ENCODE measurements at regions not wholly inside any gene's neighbourhood (a gene's known extent, or its start where the extent isn't known, plus 50 kb on each side); places are given as distances from the start of the nearest gene placed in this dataset.

DNA sequence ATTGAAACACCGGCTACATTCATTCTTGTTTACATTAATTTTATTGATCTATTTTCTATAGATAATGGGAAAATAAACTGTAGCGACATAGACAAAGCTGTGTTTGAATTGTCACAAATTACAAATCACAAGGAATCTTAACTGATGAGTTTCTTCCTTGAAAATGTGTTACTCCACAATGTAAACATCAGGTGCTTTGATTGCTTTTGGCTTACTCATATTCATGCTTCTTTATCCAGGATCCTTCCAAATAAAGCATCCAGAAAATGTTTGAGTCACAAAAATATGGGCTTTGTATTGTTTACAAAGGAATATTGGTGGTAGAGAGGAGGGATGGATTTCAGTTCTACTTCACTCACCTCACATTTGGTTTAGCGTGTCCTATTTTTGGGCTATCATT is 64.0 kb downstream of the BMP2 start:
- no peak for DNase-seq (ENCODE audit: low spot score)
- no peaks in the 10 kb centered on the region for H3K4me1 Mint-ChIP-seq (ENCODE audit: low read depth in 2 of 2)
- no peak overlapping the region for H3K27ac Mint-ChIP-seq
- no peak overlapping the region for H3K4me3 Mint-ChIP-seq
- no peaks in the 10 kb centered on the region for H3K9me3 Mint-ChIP-seq
- no peaks in the 10 kb centered on the region for H3K27me3 Mint-ChIP-seq
- ATAC-seq = no peak
- no peaks in the 10 kb centered on the region for H3K36me3 Mint-ChIP-seq

DNA sequence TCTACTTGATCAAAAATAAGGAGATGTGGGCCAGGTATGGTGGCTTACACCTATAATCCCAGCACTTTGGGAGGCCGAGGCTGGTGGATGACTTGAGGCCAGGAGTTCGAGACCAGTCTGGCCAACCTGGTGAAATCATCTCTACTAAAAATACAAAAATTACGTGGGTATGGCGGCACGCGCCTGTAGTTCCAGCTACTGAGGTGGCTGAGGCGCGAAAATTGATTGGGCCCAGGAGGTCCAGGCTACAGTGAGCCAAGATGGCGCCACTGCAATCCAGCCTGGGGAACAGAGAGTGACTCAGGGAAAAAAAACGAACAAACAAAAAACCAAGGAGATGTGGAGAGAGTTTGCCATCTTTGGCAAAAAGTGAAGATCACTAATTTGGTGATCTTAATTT is 65.3 kb downstream of the BMP2 start:
- DNase-seq (ENCODE audit: low spot score) (no peak), ATAC-seq (no peak)
- Mint-ChIP-seq H3K27ac (no peak overlapping the region), H3K4me3 (no peak overlapping the region), H3K36me3 (no peaks in the 10 kb centered on the region), H3K9me3 (no peaks in the 10 kb centered on the region), H3K27me3 (no peaks in the 10 kb centered on the region), H3K4me1 (ENCODE audit: low read depth in 2 of 2) (no peaks in the 10 kb centered on the region)

DNA sequence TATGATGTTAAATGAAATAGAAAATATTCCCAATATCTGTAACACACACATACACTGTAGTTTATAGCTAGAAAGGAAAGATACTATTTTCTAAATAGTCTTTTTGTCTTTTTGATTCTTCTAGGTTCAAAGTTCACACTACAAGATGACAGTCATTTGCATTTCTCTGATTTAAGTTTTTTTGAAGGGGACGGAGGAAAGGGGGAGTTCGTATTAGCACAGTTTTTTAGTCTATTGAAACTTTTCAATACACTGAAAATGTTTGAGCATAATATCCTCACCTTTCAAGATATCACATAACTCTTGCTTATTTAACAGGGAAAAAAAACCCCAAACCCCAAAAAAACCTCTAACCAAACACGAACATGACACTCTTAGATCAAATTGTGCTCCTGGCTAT is 68.1 kb downstream of the BMP2 start:
- H3K36me3 Mint-ChIP-seq = no peaks in the 10 kb centered on the region
- no peaks in the 10 kb centered on the region for H3K27me3 Mint-ChIP-seq

DNA sequence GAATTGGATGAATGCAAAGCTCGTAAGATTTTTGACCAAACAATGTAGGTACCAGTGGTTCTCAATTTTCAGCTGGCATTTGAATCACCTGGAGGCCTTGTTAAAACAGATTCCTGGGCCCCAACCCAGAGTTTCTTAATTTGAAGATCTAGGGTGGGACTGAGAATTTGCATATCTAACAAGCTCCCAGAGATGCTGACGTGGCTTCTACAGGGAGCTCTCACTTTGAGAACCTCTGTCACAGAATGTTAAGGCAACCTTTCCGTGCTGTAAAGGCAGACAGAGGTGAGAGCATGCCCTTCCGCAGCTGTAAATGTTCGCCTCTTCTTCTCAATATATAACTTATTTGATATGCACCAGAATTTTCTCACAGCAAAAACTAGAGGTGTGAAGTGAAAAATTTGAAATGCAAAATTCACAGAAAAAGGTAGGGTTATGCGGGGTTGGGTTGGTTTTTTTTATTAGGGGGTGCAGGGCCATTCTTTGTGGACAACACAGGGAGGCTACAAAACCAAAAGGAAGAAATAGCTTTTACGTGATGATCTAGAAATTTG is 69.4 kb downstream of the BMP2 start:
- Mint-ChIP-seq H3K27ac (no peak overlapping the region), H3K9me3 (no peaks in the 10 kb centered on the region), H3K4me3 (no peak overlapping the region), H3K27me3 (no peaks in the 10 kb centered on the region), H3K36me3 (no peaks in the 10 kb centered on the region), H3K4me1 (ENCODE audit: low read depth in 2 of 2) (no peaks in the 10 kb centered on the region)
- DNase-seq (ENCODE audit: low spot score) (no peak), ATAC-seq (no peak)

More for the DNA sequence above, 68.1 kb downstream of the BMP2 start:
- no peaks in the 10 kb centered on the region for H3K9me3 Mint-ChIP-seq
- DNase-seq (ENCODE audit: low spot score) (no peak), ATAC-seq (no peak)
- H3K4me3 Mint-ChIP-seq = no peak overlapping the region
- H3K4me1 Mint-ChIP-seq (ENCODE audit: low read depth in 2 of 2) = no peaks in the 10 kb centered on the region
- no peak overlapping the region for H3K27ac Mint-ChIP-seq

DNA sequence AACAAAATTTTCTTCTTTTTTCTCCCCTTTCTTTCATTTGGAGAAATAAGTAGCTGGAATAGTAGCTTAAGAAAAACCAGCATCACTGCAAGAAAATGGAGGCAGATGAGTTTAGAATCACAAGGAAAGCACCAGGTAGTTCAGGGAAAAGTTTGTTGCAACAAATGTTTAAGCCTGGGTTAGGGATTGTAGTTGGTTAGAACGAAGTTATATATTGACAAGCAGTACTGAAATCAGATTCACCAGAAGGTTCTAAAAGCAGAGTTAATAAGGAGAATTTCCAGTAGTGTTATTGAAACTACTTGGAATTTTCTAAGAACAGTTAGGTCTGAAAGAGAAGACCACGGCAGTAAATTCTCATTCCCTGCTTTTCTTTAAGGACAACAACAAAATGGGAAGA is 70.2 kb downstream of the BMP2 start:
- H3K4me1 Mint-ChIP-seq (ENCODE audit: low read depth in 2 of 2) = no peaks in the 10 kb centered on the region
- H3K27me3 Mint-ChIP-seq = no peaks in the 10 kb centered on the region
- no peaks in the 10 kb centered on the region for H3K36me3 Mint-ChIP-seq
- H3K4me3 Mint-ChIP-seq = no peak overlapping the region
- H3K9me3 Mint-ChIP-seq = no peaks in the 10 kb centered on the region
- no peak for ATAC-seq
- no peak overlapping the region for H3K27ac Mint-ChIP-seq
- DNase-seq (ENCODE audit: low spot score) = no peak

DNA sequence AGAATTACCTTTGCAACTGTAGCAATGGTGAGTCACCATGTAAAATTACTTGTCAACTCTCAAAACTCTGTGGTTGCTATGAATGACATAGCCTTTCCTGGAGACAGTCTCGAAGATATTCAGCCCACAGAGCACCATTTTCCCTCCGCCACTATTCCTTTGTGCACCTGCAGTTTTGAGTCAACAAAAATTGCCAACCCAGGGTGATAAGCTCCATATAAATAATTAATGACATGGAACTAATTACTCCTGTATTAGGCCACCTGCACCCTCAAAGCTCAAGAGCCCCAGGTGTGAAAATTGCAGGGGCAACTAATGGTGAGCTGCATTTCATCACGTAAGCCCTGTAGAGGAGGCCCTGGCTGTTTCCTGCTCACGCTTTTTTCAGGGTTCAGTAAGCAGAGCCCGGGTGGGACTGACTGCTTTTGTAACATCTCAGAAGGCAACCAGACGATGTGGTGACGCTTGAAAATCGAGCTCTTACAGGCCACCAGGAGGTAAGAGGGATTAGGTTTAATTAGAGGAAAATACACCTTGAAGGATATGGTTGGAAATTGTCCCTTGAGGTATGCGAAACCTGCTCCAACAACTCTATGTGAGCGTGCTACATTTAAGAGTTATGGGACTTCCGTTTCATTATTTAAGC is 70.8 kb downstream of the BMP2 start:
- ATAC-seq = no peak
- no peaks in the 10 kb centered on the region for H3K36me3 Mint-ChIP-seq
- H3K27me3 Mint-ChIP-seq = no peaks in the 10 kb centered on the region

DNA sequence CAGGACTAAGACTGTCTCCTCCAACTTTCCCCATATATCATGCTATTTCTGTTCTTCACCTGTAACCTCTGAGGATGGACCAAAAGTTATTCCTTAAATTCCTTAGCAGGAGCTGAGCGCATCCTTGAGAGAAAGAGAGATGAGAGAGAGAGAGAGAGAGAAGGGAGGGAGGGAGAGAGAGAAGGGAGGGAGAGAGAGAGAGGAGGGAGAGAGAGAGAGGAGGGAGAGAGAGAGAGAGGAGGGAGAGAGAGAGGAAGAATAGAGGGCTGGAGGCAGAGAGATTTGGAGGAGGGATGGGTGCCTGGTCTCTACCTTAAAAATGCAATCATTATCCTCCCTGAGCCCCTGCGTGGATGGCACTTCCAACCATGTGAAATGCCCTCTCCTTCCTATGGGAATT is 73.6 kb downstream of the BMP2 start:
- H3K4me3 Mint-ChIP-seq = no peak overlapping the region
- H3K27ac Mint-ChIP-seq = no peak overlapping the region
- DNase-seq (ENCODE audit: low spot score) = no peak
- no peak for ATAC-seq
- no peaks in the 10 kb centered on the region for H3K27me3 Mint-ChIP-seq
- H3K36me3 Mint-ChIP-seq = no peaks in the 10 kb centered on the region
- no peaks in the 10 kb centered on the region for H3K9me3 Mint-ChIP-seq
- H3K4me1 Mint-ChIP-seq (ENCODE audit: low read depth in 2 of 2) = no peaks in the 10 kb centered on the region

More for the DNA sequence above, 70.8 kb downstream of the BMP2 start:
- no peak overlapping the region for H3K27ac Mint-ChIP-seq
- DNase-seq (ENCODE audit: low spot score) = no peak
- H3K4me3 Mint-ChIP-seq = no peak overlapping the region
- no peaks in the 10 kb centered on the region for H3K9me3 Mint-ChIP-seq
- no peaks in the 10 kb centered on the region for H3K4me1 Mint-ChIP-seq (ENCODE audit: low read depth in 2 of 2)

DNA sequence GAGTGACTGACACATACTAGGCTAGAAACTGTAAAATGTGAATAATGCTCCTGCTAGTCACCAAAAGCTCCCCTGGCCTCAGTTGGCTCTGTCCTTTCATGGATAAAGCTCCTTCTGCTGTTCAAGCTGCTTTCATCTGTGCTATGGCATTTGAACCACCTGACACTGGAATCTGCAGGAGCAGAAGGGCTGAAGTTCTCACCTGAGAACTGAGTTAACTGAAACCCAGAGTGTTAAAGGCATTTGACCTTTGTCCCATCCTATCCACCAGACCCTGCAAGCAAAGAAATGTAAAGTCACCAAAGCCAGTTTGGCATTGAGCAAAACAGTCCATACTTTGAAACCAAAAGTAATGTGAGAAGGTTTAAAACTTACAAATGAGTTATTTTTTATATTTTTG is 77.7 kb downstream of the BMP2 start:
- H3K27me3 Mint-ChIP-seq = peaks cover 0 to 3% of the 10 kb centered on the region in 2 donors
- no peak overlapping the region for H3K4me3 Mint-ChIP-seq
- DNase-seq (ENCODE audit: low spot score) = no peak
- no peaks in the 10 kb centered on the region for H3K4me1 Mint-ChIP-seq (ENCODE audit: low read depth in 2 of 2)
- ATAC-seq = no peak
- H3K36me3 Mint-ChIP-seq = no peaks in the 10 kb centered on the region
- H3K9me3 Mint-ChIP-seq = peaks cover 3% of the 10 kb centered on the region
- H3K27ac Mint-ChIP-seq = no peak overlapping the region

DNA sequence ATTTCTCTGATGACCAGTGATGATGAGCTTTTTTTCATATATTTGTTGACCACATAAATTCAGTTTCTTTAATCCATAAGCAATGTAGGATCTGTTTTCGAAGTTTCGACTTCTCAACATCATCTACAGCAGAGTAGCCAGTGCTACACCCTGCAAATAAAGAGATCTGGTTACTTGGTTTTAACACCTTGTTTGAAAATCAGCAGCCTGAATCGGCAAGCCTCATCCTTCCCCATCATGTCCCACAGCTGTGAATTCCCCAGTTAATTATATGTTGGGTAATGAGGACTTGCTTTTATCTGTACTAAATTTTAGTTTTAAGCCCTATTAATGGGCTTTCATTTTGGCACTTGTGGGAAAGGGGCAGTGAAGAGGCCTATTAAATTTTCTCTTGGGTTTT is 80.6 kb downstream of the BMP2 start:
- no peak overlapping the region for H3K4me3 Mint-ChIP-seq
- H3K36me3 Mint-ChIP-seq = no peaks in the 10 kb centered on the region
- H3K9me3 Mint-ChIP-seq = peaks cover 3% of the 10 kb centered on the region
- no peaks in the 10 kb centered on the region for H3K4me1 Mint-ChIP-seq (ENCODE audit: low read depth in 2 of 2)
- ATAC-seq (no peak), DNase-seq (ENCODE audit: low spot score) (no peak)
- H3K27me3 Mint-ChIP-seq = peaks cover 0 to 3% of the 10 kb centered on the region in 2 donors
- H3K27ac Mint-ChIP-seq = no peak overlapping the region

DNA sequence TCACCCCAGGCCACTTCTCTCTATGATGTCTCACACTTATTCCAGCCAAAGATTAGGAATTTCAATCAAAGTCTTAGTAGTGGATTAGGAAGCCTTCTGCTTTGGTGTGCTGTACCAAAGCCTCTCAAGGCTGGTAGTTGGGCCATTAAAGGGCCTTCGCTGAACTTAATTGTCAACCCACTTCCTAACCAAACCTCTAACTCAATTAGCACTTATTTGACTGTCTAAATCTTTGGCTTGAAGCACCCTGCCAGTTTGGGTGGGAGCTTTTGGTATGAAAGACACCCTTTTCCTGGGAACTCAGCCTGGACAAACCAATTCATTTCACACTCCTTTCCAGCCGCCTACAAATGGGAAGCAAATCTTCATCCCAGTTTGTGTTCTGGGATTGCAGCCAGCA is 81.5 kb downstream of the BMP2 start:
- no peak overlapping the region for H3K27ac Mint-ChIP-seq
- H3K36me3 Mint-ChIP-seq = no peaks in the 10 kb centered on the region
- DNase-seq (ENCODE audit: low spot score) = no peak
- H3K4me3 Mint-ChIP-seq = no peak overlapping the region
- H3K4me1 Mint-ChIP-seq (ENCODE audit: low read depth in 2 of 2) = no peaks in the 10 kb centered on the region
- peaks cover 0 to 3% of the 10 kb centered on the region in 2 donors for H3K27me3 Mint-ChIP-seq
- peaks cover 3% of the 10 kb centered on the region for H3K9me3 Mint-ChIP-seq
- ATAC-seq = no peak

DNA sequence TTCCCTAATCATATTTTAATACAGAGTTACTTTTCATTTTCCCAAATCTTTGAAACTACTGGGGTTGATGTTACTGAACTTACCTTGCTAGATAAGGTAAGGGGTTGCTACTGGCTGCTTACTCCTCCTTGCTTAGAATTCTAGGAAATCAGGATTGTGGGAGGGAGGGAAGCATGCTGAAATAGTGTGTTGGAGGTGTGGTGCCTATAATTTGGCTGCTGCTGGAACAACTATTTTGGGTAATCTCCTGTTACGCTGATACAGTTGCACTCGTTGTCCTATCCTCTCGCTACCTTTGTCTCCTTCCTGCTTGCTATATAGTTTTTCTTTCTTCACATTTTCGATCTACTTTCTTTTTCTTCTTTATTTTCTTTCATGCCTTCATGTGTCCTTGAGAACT is 83.7 kb downstream of the BMP2 start:
- DNase-seq (ENCODE audit: low spot score) (no peak), ATAC-seq (no peak)
- Mint-ChIP-seq H3K27me3 (peaks cover 0 to 3% of the 10 kb centered on the region in 2 donors), H3K9me3 (peaks cover 3% of the 10 kb centered on the region), H3K4me1 (ENCODE audit: low read depth in 2 of 2) (no peaks in the 10 kb centered on the region), H3K36me3 (no peaks in the 10 kb centered on the region), H3K27ac (no peak overlapping the region), H3K4me3 (no peak overlapping the region)

DNA sequence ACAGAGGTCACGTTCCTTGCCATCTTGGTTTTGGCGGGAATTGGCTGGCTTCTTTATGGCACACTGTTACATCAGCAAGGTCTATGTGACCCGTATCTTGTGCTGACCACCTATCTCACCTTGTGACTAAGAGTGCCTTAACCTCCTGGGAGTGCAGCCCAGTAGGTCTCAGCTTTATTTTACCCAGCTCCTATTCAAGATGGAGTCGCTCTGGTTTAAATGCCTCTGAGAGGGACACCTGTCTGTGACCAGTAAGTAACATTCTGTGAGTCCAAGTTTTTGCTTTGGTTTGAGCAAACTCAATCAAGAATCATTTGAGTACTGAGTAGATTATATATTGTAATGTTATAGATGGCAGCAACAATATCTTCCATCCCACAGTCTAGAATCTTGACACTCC is 85.0 kb downstream of the BMP2 start:
- H3K36me3 Mint-ChIP-seq = no peaks in the 10 kb centered on the region
- no peak overlapping the region for H3K4me3 Mint-ChIP-seq
- ATAC-seq = no peak
- H3K4me1 Mint-ChIP-seq (ENCODE audit: low read depth in 2 of 2) = no peaks in the 10 kb centered on the region
- H3K9me3 Mint-ChIP-seq = peaks cover 4% of the 10 kb centered on the region
- H3K27me3 Mint-ChIP-seq = no peaks in the 10 kb centered on the region
- H3K27ac Mint-ChIP-seq = no peak overlapping the region
- no peak for DNase-seq (ENCODE audit: low spot score)

DNA sequence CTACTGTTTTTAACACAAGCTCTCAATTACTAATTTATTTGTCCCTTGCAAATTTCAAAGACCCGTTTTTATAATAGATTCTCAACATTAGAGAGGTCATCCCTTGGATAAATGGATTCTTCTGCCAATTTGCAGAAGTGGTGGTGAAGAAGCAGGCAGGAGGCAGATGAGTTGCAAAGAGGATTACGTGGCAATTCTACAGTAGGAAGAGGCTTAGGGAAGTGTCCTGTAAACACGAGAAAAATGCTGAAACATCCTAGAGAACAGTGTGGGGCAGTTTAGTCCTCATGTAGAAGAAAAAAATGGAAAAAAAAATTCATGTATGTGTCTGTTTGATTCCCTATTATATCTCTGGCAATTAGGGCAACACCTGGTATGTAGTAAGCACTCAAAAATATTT is 87.6 kb downstream of the BMP2 start:
- H3K4me1 Mint-ChIP-seq (ENCODE audit: low read depth in 2 of 2) = no peaks in the 10 kb centered on the region
- ATAC-seq = no peak
- H3K27me3 Mint-ChIP-seq = peaks cover 0 to 3% of the 10 kb centered on the region in 2 donors

DNA sequence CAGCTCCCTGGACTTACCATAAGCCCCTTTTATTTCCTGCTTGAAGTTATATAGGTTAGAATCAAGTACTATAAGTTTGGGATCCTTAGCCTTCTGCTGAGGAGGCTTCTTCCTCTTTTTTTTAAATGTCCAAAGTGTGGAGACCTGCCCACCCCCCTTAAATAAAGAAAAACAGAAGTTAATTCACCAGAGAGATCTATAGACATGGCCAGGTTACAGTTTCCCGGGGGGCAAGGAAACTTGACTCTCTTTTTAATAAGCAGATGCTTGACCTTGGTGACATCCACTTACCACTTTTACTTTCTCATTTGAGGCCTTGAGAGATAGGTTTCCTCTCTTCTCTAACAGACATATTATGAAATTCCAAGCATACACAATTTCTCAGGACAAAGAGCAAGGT is 88.3 kb downstream of the BMP2 start:
- no peaks in the 10 kb centered on the region for H3K4me1 Mint-ChIP-seq (ENCODE audit: low read depth in 2 of 2)
- ATAC-seq = no peak
- peaks cover 4% of the 10 kb centered on the region for H3K9me3 Mint-ChIP-seq
- no peak overlapping the region for H3K27ac Mint-ChIP-seq
- peaks cover 0 to 3% of the 10 kb centered on the region in 2 donors for H3K27me3 Mint-ChIP-seq
- no peak for DNase-seq (ENCODE audit: low spot score)
- no peaks in the 10 kb centered on the region for H3K36me3 Mint-ChIP-seq
- no peak overlapping the region for H3K4me3 Mint-ChIP-seq

More for the DNA sequence above, 87.6 kb downstream of the BMP2 start:
- no peak for DNase-seq (ENCODE audit: low spot score)
- Mint-ChIP-seq H3K9me3 (peaks cover 4% of the 10 kb centered on the region), H3K27ac (no peak overlapping the region), H3K4me3 (no peak overlapping the region), H3K36me3 (no peaks in the 10 kb centered on the region)

DNA sequence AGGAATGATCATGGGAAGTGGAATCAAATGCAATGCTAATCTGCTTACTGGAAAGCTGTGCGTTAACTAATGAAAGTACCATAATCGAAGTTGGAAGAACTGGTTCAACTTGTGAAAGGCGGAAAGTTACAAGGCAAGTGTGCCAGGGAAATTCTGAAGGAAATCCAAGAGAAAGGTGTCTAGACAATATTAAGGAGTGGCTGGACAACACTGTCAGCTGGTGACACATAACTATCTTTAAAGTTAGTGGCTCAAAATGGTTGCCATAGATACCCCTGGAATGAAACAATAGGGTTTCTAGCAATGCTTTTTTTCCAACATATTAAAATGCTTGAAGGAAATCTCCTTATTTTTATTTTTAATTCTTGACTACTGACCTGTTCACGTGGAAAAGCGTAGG is 90.4 kb downstream of the BMP2 start:
- peaks cover 0 to 3% of the 10 kb centered on the region in 2 donors for H3K27me3 Mint-ChIP-seq
- H3K4me3 Mint-ChIP-seq = no peak overlapping the region
- no peaks in the 10 kb centered on the region for H3K36me3 Mint-ChIP-seq
- no peak for DNase-seq (ENCODE audit: low spot score)
- peaks cover 4% of the 10 kb centered on the region for H3K9me3 Mint-ChIP-seq
- no peak for ATAC-seq
- H3K4me1 Mint-ChIP-seq (ENCODE audit: low read depth in 2 of 2) = no peaks in the 10 kb centered on the region
- H3K27ac Mint-ChIP-seq = no peak overlapping the region

Measured in natural killer cell treated with Interleukin-12 subunit alpha and Interleukin-12 subunit beta and Interleukin-15 and Interleukin-18, amount 100 ng/mL, for 72 hours (primary cell).